ENCODE measurements at regions not wholly inside any gene's neighbourhood (a gene's known extent, or its start where the extent isn't known, plus 50 kb on each side); places are given as distances from the start of the nearest gene placed in this dataset.
"Not testable (repeated sequence)": the region's sequence is repeated elsewhere in the genome, so short reads cannot be mapped to it uniquely, and the experiment has no call there.

DNA sequence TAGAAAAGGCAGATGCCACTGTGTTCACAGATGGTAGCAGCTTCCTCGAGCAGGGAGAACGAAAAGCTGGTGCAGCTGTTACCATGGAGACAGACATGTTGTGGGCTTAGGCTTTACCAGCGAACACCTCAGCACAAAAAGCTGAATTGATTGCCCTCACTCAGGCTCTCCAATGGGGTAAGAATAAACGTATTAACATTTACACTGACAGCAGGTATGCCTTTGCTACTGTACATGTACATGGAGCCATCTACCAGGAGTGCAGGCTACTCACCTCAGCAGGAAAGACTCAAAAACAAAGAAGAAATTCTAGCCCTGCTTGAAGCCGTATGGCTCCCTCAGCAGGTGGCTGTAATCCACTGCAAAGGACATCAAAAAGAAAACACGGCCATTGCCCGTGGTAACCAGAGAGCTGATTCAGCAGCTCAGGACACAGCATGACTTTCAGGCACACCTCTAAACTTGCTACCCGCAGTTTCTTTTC, 197.7 kb downstream of the ZNF737 start:
- no peak overlapping the region for H3K4ac ChIP-seq (ENCODE audit: low read depth, low read length)
- no peak overlapping the region for H3K4me3 ChIP-seq (ENCODE audit: low read depth, low read length)
- no peak overlapping the region for H2AFZ ChIP-seq (ENCODE audit: insufficient read depth, low read length, poor library complexity)
- no peaks in the 10 kb centered on the region for H3K27me3 ChIP-seq (ENCODE audit: insufficient read depth, low read length)
- DNase-seq = peak; percentile 39 to 55
- no peak overlapping the region for H3K23ac ChIP-seq (ENCODE audit: low read length)
- WGBS (ENCODE audit: extremely low coverage, insufficient coverage, insufficient read length) = no CpG with 5 or more reads among the region's 8 CpGs
- H2BK12ac ChIP-seq (ENCODE audit: low read length) = peak overlapping the region; percentile 78
- no peak overlapping the region for H2BK5ac ChIP-seq (ENCODE audit: low read depth, low read length, poor library complexity)
- H3K36me3 ChIP-seq (ENCODE audit: control insufficient read depth in 1 of 2, insufficient read depth in 2 of 2, low read length in 2 of 2) = no peaks in the 10 kb centered on the region
- H3K4me2 ChIP-seq (ENCODE audit: low read length) = no peak overlapping the region
- no peak overlapping the region for H3K27ac ChIP-seq (ENCODE audit: low read depth, low read length)
- H3K4me1 ChIP-seq (ENCODE audit: control insufficient read depth in 1 of 2, insufficient read depth in 2 of 2, low read length in 2 of 2) = peaks cover 33 to 37% of the 10 kb centered on the region in 2 experiments
- no peaks in the 10 kb centered on the region for H3K9me3 ChIP-seq (ENCODE audit: insufficient read depth, low read depth, low read length)
- H2AK5ac ChIP-seq (ENCODE audit: low read length) = no peak overlapping the region
- peaks cover 28% of the 10 kb centered on the region for H3K79me1 ChIP-seq (ENCODE audit: low read length)
- H3K9ac ChIP-seq (ENCODE audit: low read length) = no peak overlapping the region
- no peak overlapping the region for H3K18ac ChIP-seq (ENCODE audit: low read length)
- no peak overlapping the region for H4K12ac ChIP-seq (ENCODE audit: low read depth, low read length)
- no peak overlapping the region for H2BK120ac ChIP-seq (ENCODE audit: insufficient read depth, low read length, poor library complexity)
- H3K14ac ChIP-seq (ENCODE audit: low read length) = no peak overlapping the region
- H3K79me2 ChIP-seq (ENCODE audit: control insufficient read depth, insufficient read depth, low read length, poor library complexity) = peaks cover 4% of the 10 kb centered on the region
- peak overlapping the region; percentile 49 for H4K91ac ChIP-seq (ENCODE audit: low read depth, low read length)
- H4K8ac ChIP-seq (ENCODE audit: low read depth, low read length) = no peak overlapping the region

DNA sequence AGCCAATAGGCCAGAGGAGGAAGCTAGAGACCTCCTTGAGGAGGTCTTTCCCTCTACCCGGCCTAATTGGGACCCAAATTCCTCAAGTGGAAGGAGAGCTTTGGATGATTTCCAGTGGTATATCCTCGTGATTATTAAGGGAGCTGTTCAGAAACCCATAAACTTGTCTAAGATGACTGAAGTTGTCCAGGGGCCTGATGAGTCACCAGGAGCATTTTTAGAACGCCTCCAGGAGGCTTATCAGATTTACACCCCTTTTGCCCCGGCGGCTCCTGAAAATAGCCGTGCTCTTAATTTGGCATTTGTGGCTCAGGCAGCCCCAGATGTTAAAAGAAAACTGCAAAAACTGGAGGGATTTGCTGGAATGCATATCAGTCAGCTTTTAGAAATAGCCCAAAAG, 198.1 kb downstream of the ZNF486 start:
- Histone ChIP-seq H4K12ac (ENCODE audit: low read depth, low read length) (no peak overlapping the region), H4K8ac (ENCODE audit: low read depth, low read length) (no peak overlapping the region), H3K79me1 (ENCODE audit: low read length) (peaks cover 33% of the 10 kb centered on the region), H3K4me2 (ENCODE audit: low read length) (no peak overlapping the region), H2BK12ac (ENCODE audit: low read length) (peak overlapping the region; percentile 97), H2BK5ac (ENCODE audit: low read depth, low read length, poor library complexity) (peak overlapping the region; percentile 84), H3K79me2 (ENCODE audit: control insufficient read depth, insufficient read depth, low read length, poor library complexity) (peaks cover 4% of the 10 kb centered on the region), H2AFZ (ENCODE audit: insufficient read depth, low read length, poor library complexity) (no peak overlapping the region), H3K18ac (ENCODE audit: low read length) (no peak overlapping the region), H3K4me3 (ENCODE audit: low read depth, low read length) (no peak overlapping the region), H3K36me3 (ENCODE audit: control insufficient read depth in 1 of 2, insufficient read depth in 2 of 2, low read length in 2 of 2) (no peaks in the 10 kb centered on the region), H2AK5ac (ENCODE audit: low read length) (no peak overlapping the region), H3K9me3 (ENCODE audit: insufficient read depth, low read depth, low read length) (peaks cover 2% of the 10 kb centered on the region), H2BK120ac (ENCODE audit: insufficient read depth, low read length, poor library complexity) (peak overlapping the region; percentile 86), H3K23ac (ENCODE audit: low read length) (no peak overlapping the region), H3K27ac (ENCODE audit: low read depth, low read length) (peak overlapping the region; percentile 80), H3K14ac (ENCODE audit: low read length) (no peak overlapping the region), H3K27me3 (ENCODE audit: insufficient read depth, low read length) (no peaks in the 10 kb centered on the region), H3K4me1 (ENCODE audit: control insufficient read depth in 1 of 2, insufficient read depth in 2 of 2, low read length in 2 of 2) (peaks cover 39 to 44% of the 10 kb centered on the region in 2 experiments), H3K9ac (ENCODE audit: low read length) (no peak overlapping the region), H4K91ac (ENCODE audit: low read depth, low read length) (peak overlapping the region; percentile 92), H3K4ac (ENCODE audit: low read depth, low read length) (no peak overlapping the region)
- peak; percentile 14 to 26 for DNase-seq
- no CpG with 5 or more reads among the region's 6 CpGs for WGBS (ENCODE audit: extremely low coverage, insufficient coverage, insufficient read length)

DNA sequence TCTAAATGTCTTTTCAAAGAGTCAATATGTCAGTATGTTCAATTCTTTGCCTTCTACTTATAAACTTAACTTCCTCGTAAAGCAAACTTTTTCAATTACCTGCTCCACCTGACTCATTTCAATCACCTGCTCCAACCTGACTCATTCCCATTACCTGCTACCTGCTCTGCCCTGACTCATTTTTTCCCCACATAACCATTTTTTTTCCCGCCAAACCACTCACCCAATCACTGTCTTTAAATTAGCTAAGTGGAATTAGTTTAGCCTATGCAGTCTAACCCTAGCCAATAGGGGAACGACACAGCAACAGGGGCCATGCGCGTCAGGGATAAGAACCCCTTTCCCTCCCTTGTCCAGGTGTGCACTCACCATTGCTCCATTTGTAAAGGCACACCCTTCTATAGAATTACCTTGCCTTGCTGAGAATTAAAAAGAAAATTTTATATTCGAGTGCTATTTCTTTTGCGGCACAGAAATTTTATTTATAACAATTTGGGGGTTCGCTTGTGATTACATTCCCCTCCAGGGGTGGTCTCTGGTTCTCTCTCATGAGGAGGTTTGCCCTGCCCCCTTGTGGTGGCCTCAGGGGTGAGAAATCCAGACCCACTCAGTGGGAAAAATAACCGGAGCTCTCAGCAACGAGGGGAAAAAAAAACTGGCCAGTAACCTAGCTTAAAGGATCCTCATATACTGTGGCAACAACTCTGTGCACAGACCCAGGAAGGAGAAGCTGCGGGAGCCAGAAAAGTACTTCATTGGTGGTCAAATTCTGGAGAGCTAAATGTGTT, 193.1 kb downstream of the ZNF486 start:
- H4K12ac ChIP-seq (ENCODE audit: low read depth, low read length) = no peak overlapping the region
- peak overlapping the region; percentile 24 for H3K14ac ChIP-seq (ENCODE audit: low read length)
- peaks cover 18% of the 10 kb centered on the region for H3K79me1 ChIP-seq (ENCODE audit: low read length)
- H3K4me1 ChIP-seq (ENCODE audit: control insufficient read depth in 1 of 2, insufficient read depth in 2 of 2, low read length in 2 of 2) = peaks cover 23 to 27% of the 10 kb centered on the region in 2 experiments
- 100% methylated on average over 1 of the region's 11 CpGs for WGBS (ENCODE audit: extremely low coverage, insufficient coverage, insufficient read length)
- no peak overlapping the region for H2BK5ac ChIP-seq (ENCODE audit: low read depth, low read length, poor library complexity)
- H3K36me3 ChIP-seq (ENCODE audit: control insufficient read depth in 1 of 2, insufficient read depth in 2 of 2, low read length in 2 of 2) = peaks cover 0 to 2% of the 10 kb centered on the region in 2 experiments
- no peak overlapping the region for H3K4me3 ChIP-seq (ENCODE audit: low read depth, low read length)
- peak overlapping the region; percentile 85 for H2BK12ac ChIP-seq (ENCODE audit: low read length)
- H3K4me2 ChIP-seq (ENCODE audit: low read length) = no peak overlapping the region
- peak; percentile 23 to 41 for DNase-seq
- no peak overlapping the region for H2AFZ ChIP-seq (ENCODE audit: insufficient read depth, low read length, poor library complexity)
- peak overlapping the region; percentile 44 for H2AK5ac ChIP-seq (ENCODE audit: low read length)
- H3K9me3 ChIP-seq (ENCODE audit: insufficient read depth, low read depth, low read length) = peaks cover 2% of the 10 kb centered on the region
- no peaks in the 10 kb centered on the region for H3K27me3 ChIP-seq (ENCODE audit: insufficient read depth, low read length)
- no peak overlapping the region for H3K27ac ChIP-seq (ENCODE audit: low read depth, low read length)
- H3K4ac ChIP-seq (ENCODE audit: low read depth, low read length) = no peak overlapping the region
- H3K79me2 ChIP-seq (ENCODE audit: control insufficient read depth, insufficient read depth, low read length, poor library complexity) = peaks cover 4% of the 10 kb centered on the region
- H4K91ac ChIP-seq (ENCODE audit: low read depth, low read length) = peak overlapping the region; percentile 39
- H2BK120ac ChIP-seq (ENCODE audit: insufficient read depth, low read length, poor library complexity) = peak overlapping the region; percentile 56
- H4K8ac ChIP-seq (ENCODE audit: low read depth, low read length) = peak overlapping the region; percentile 62
- H3K23ac ChIP-seq (ENCODE audit: low read length) = no peak overlapping the region
- peak overlapping the region; percentile 37 for H3K18ac ChIP-seq (ENCODE audit: low read length)
- H3K9ac ChIP-seq (ENCODE audit: low read length) = no peak overlapping the region

DNA sequence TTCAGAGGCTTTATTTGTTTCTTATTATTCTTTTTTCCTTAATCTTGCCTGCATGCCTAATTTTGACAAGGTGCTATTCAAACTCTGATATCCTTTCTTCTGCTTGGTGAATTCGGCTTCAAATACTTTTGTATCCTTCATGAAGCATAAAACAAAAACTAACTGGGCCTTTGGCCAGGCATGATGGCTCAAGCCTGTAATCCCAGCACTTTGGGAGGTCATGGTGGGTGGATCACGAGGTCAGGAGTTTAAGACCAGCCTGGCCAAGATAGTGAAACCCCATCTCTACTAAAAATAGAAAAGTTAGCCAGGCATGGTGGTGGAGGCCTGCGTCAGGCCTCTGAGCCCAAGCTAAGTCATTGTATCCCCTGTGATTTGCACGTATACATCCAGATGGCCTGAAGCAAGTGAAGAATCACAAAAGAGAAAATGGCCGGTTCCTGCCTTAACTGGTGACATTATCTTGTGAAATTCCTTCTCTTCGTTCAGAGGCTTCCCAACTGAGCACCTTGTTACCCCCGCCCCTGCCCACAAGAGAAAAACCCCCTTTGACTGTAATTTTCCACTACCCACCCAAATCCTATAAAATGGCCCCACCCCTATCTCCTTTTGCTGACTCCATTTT, 191.9 kb downstream of the ZNF486 start:
- Histone ChIP-seq H3K4me1 (ENCODE audit: control insufficient read depth in 1 of 2, insufficient read depth in 2 of 2, low read length in 2 of 2) (peaks cover 15 to 19% of the 10 kb centered on the region in 2 experiments), H3K79me1 (ENCODE audit: low read length) (peaks cover 12% of the 10 kb centered on the region)
- not testable (repeated sequence) for H3K4me2 ChIP-seq (ENCODE audit: low read length); H3K27ac ChIP-seq (ENCODE audit: low read depth, low read length); H2AK5ac ChIP-seq (ENCODE audit: low read length); H3K36me3 ChIP-seq (ENCODE audit: control insufficient read depth in 1 of 2, insufficient read depth in 2 of 2, low read length in 2 of 2); H2BK12ac ChIP-seq (ENCODE audit: low read length); H4K91ac ChIP-seq (ENCODE audit: low read depth, low read length); H3K18ac ChIP-seq (ENCODE audit: low read length); H4K8ac ChIP-seq (ENCODE audit: low read depth, low read length); DNase-seq; H3K9ac ChIP-seq (ENCODE audit: low read length); H2BK5ac ChIP-seq (ENCODE audit: low read depth, low read length, poor library complexity); H4K12ac ChIP-seq (ENCODE audit: low read depth, low read length); H2BK120ac ChIP-seq (ENCODE audit: insufficient read depth, low read length, poor library complexity); H3K4me3 ChIP-seq (ENCODE audit: low read depth, low read length); H2AFZ ChIP-seq (ENCODE audit: insufficient read depth, low read length, poor library complexity); H3K23ac ChIP-seq (ENCODE audit: low read length); H3K79me2 ChIP-seq (ENCODE audit: control insufficient read depth, insufficient read depth, low read length, poor library complexity); H3K14ac ChIP-seq (ENCODE audit: low read length); H3K27me3 ChIP-seq (ENCODE audit: insufficient read depth, low read length); H3K9me3 ChIP-seq (ENCODE audit: insufficient read depth, low read depth, low read length); H3K4ac ChIP-seq (ENCODE audit: low read depth, low read length)
- WGBS (ENCODE audit: extremely low coverage, insufficient coverage, insufficient read length) = no CpG with 5 or more reads among the region's 7 CpGs
